ENCODE measurements at regions not wholly inside any gene's neighbourhood (a gene's known extent, or its start where the extent isn't known, plus 50 kb on each side); places are given as distances from the start of the nearest gene placed in this dataset.

- DNase-seq (ENCODE audit: low read depth in 2 of 2): no peak
Measured at GRCh38 chr2:136468799-136469369, 296.5 kb upstream of the THSD7B start.

- DNase-seq (ENCODE audit: low read depth in 2 of 2): no peak
Measured at GRCh38 chr2:136452528-136452927, 312.8 kb upstream of the THSD7B start.

GRCh38 chr2:136448986-136449780 is 316.2 kb upstream of the THSD7B start:
- no peak for DNase-seq (ENCODE audit: low read depth in 2 of 2)

- DNase-seq (ENCODE audit: low read depth in 2 of 2): no peak
Measured at GRCh38 chr2:136448432-136448831, 316.9 kb upstream of the THSD7B start.

GRCh38 chr2:136444323-136444722 is 321.0 kb upstream of the THSD7B start:
- no peak for DNase-seq (ENCODE audit: low read depth in 2 of 2)

- no peak for DNase-seq (ENCODE audit: low read depth in 2 of 2)
Measured at GRCh38 chr2:136443661-136444060, 321.7 kb upstream of the THSD7B start.

- no peak for DNase-seq (ENCODE audit: low read depth in 2 of 2)
Measured at GRCh38 chr2:136441979-136442714, 323.2 kb upstream of the THSD7B start.

- no peak for DNase-seq (ENCODE audit: low read depth in 2 of 2)
Measured at GRCh38 chr2:136439064-136439676, 321.2 kb upstream of the CXCR4 start.

GRCh38 chr2:136437461-136437860 is 319.5 kb upstream of the CXCR4 start:
- DNase-seq (ENCODE audit: low read depth in 2 of 2): no peak

- no peak for DNase-seq (ENCODE audit: low read depth in 2 of 2)
Measured at GRCh38 chr2:136436936-136437335, 319.0 kb upstream of the CXCR4 start.

- DNase-seq (ENCODE audit: low read depth in 2 of 2): no peak
Measured at GRCh38 chr2:136434251-136434715, 316.3 kb upstream of the CXCR4 start.

GRCh38 chr2:136433261-136433660 is 315.3 kb upstream of the CXCR4 start:
- DNase-seq (ENCODE audit: low read depth in 2 of 2): no peak

GRCh38 chr2:136424112-136424511 is 306.2 kb upstream of the CXCR4 start:
- no peak for DNase-seq (ENCODE audit: low read depth in 2 of 2)

- DNase-seq (ENCODE audit: low read depth in 2 of 2): peak; percentile 69 to 74
Measured at GRCh38 chr2:136423516-136423996, 305.6 kb upstream of the CXCR4 start.

- DNase-seq (ENCODE audit: low read depth in 2 of 2): no peak
Measured at GRCh38 chr2:136422512-136422911, 304.6 kb upstream of the CXCR4 start.

- no peak for DNase-seq (ENCODE audit: low read depth in 2 of 2)
Measured at GRCh38 chr2:136420346-136420745, 302.4 kb upstream of the CXCR4 start.

GRCh38 chr2:136411946-136412345 is 294.0 kb upstream of the CXCR4 start:
- no peak for DNase-seq (ENCODE audit: low read depth in 2 of 2)

GRCh38 chr2:136410673-136411072 is 292.7 kb upstream of the CXCR4 start:
- DNase-seq (ENCODE audit: low read depth in 2 of 2): no peak

GRCh38 chr2:136408795-136409194 is 290.8 kb upstream of the CXCR4 start:
- no peak for DNase-seq (ENCODE audit: low read depth in 2 of 2)

GRCh38 chr2:136407952-136408318 is 290.0 kb upstream of the CXCR4 start:
- no peak for DNase-seq (ENCODE audit: low read depth in 2 of 2)

GRCh38 chr2:136407117-136407951 is 289.4 kb upstream of the CXCR4 start:
- DNase-seq (ENCODE audit: low read depth in 2 of 2): no peak

Measured in stimulated activated CD4-positive, alpha-beta T cell treated with anti-CD3 and anti-CD28 coated beads, Interleukin-1b, Interleukin-23, amount 100 ng/mL, for 4 hours (primary cell).